GM12891 (cell line): ENCODE measurements at regions not wholly inside any gene's neighbourhood (a gene's known extent, or its start where the extent isn't known, plus 50 kb on each side); places are given as distances from the start of the nearest gene placed in this dataset.

Source experiments
- DNase-seq: peaks from one replicate; pipeline ENCODE4 v3.0.0; 2011; ENCODE audit warnings: low spot score; ENCODE audit not compliant: insufficient read length
- FAIRE-seq: peaks from 2 replicates; lab custom pipeline; 2011; peaks lifted over from hg19 to GRCh38; lab: Jason Lieb, UNC
- PAX5 ChIP-seq: IDR thresholded peaks from 2 replicates; pipeline ENCODE4 v1.6.1; 2011; ENCODE audit warnings: low read length, moderate library complexity, mild to moderate bottlenecking; ENCODE audit not compliant: insufficient read depth, severe bottlenecking
- POLR2A ChIP-seq: IDR thresholded peaks from 2 replicates; pipeline ENCODE4 v1.6.1; 2011; ENCODE audit warnings: low read depth, low read length, control low read depth
- POLR2AphosphoS5 ChIP-seq: IDR thresholded peaks from 2 replicates; pipeline ENCODE4 v1.6.1; 2011; ENCODE audit warnings: low read depth, low read length, control low read depth
- POU2F2 ChIP-seq: IDR thresholded peaks from 2 replicates; pipeline ENCODE4 v1.6.1; 2011; ENCODE audit warnings: low read depth, mild to moderate bottlenecking, control low read depth, low read length, moderate library complexity
- SPI1 ChIP-seq: IDR thresholded peaks from 2 replicates; pipeline ENCODE4 v1.6.1; 2011; ENCODE audit warnings: low read depth, low read length, control low read depth
- TAF1 ChIP-seq: IDR thresholded peaks from 2 replicates; pipeline ENCODE4 v1.6.1; 2011; ENCODE audit warnings: low read depth, low read length, control low read depth

DNA sequence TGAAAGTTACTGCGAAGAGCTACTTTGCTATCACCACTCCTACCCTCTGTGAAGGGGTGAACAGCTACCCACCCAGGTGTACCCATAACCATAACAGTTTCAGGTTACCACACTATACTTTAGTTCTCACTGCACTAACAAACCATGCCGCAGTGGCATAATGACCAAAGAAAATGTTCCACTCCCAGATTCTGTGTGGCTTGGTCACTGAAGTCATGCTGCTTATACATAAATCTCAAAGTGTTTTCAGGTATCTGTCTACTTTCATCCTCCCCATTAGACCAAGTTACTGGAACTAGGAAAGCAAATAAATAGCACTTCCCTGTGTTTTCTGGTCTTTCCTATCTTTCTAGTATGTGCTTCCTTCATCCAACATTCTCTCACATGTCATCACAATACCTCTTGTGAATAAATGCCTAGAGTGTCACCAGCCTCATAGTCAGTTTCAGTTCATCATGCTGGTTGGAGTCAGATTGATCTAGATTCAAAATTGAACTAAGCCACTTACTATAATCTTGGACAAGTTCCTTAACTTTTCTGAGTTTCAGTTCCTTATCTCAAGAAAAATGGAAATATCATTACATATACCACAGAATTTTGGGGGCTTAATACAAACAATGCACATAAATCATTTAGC is 293.6 kb downstream of the FSIP2 start:
- DNase-seq (no peak), FAIRE-seq (no peak)
- no peak for TF ChIP-seq POLR2AphosphoS5
- TF ChIP-seq PAX5: no peak
- no peak for TF ChIP-seq TAF1
- no peak for TF ChIP-seq POU2F2
- no peak for TF ChIP-seq SPI1
- TF ChIP-seq POLR2A: no peak

DNA sequence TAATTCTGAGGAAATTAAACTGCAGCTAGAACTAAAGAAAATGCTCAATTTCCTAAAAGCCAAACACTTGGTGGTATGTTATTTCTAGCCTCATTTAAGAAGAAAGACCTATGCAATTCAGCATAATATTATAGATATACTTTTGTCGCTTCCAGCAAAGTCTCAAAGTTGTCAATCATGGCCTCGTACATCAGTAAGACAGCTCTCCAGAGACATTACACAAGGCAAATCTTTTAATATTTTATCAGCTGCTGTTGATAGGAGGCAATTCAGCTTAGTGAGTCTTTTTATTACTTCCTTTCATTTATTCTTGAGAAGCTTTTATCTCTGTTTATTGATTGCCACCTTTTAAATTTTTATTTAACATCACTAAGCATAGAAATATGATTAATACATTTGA is 294.3 kb downstream of the FSIP2 start:
- DNase-seq: no peak
- TF ChIP-seq POLR2AphosphoS5 (no peak), TAF1 (no peak), PAX5 (no peak), POU2F2 (no peak), POLR2A (no peak), SPI1 (no peak)
- no peak for FAIRE-seq

DNA sequence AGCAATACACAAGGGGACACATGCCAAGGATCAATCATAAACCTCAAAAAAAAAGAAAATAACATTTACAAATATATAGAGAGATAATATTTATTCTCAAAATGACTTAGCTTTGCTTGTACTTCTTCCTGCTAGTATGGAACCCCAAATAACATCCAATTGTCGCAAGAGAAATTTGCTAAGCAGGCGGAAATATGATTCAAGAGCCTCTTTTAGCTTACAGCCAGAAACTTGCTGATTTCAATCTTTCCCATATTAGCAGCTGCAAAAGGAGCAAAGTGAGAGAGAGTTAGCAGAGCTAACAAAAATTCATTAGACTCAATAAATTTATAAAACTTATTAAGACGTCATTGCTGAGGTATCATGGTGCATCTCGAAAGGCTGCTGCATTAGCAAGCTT is 294.9 kb downstream of the FSIP2 start:
- FAIRE-seq (no peak), DNase-seq (no peak)
- TF ChIP-seq SPI1 (no peak), POU2F2 (no peak), POLR2AphosphoS5 (no peak), PAX5 (no peak), POLR2A (no peak), TAF1 (no peak)

DNA sequence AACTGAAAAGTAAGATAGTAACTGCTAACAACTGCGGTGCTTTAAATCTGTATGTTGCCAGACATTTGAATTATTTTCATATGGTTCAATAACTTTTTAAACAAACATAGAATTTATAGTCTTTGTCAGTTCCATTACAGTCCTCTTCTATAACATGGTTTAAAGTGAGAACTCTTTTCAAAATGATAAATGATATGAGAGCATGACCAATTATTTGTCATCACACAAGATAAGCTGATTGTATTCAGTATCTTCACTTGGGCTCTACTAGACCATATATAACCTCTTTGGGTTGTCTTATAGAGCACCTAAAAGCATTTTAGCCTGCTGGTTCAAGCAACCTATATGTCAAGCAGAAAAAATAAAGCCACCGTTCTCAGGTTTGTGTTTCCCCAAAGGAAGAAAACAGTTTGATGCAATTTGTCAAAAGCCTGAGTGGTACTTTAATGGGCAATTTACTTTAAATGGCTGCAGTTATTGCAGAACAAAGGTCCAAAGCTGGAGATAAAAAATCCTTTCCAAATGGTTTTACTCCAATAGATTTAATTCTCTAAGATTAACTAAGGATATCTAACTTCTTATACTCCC is 298.4 kb downstream of the FSIP2 start:
- no peak for TF ChIP-seq POLR2A
- no peak for TF ChIP-seq POU2F2
- no peak for TF ChIP-seq PAX5
- no peak for TF ChIP-seq SPI1
- no peak for TF ChIP-seq TAF1
- no peak for TF ChIP-seq POLR2AphosphoS5
- FAIRE-seq (no peak), DNase-seq (no peak)

DNA sequence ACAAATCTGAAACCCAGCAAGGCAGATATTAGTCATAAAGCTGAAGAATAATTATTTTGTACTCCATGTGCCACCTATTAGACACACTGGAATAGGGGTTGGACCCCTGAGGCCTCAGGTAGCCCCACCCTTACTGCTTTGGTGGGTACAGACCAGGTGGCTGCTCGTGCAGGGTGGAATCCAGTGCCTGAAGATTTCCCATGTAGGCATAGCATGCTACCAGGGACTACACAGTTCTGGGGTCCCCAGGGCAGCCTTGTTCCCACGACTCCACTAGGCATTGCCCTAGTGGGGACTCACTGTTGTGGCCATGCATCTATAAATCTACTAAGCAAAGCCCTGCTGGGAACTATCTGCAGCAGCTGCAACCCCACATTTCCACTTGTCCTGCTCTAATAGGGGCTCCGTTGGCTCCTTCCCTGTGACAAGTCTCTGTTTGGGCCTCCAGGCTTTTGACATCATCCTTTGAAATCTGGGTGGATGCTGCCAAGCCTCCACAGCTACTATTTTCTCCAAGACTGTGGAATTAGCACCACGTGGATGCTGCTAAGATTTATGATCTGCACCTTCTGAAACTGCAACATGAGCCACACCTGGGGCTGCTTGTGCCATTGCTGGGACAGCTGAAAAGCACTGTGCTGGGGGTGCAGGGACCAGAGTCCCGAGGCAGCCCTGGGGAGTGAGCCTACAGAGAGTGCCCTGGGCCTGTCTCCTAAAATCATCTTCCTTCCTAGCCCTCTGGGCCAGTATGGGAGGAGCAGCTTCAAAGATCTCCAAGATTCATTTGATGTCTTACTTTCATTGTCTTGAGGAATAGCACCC is 303.8 kb downstream of the FSIP2 start:
- no peak for DNase-seq
- no peak for TF ChIP-seq SPI1
- TF ChIP-seq TAF1: no peak
- no peak for TF ChIP-seq PAX5
- TF ChIP-seq POLR2AphosphoS5: no peak
- no peak for TF ChIP-seq POLR2A
- no peak for TF ChIP-seq POU2F2
- no peak for FAIRE-seq

DNA sequence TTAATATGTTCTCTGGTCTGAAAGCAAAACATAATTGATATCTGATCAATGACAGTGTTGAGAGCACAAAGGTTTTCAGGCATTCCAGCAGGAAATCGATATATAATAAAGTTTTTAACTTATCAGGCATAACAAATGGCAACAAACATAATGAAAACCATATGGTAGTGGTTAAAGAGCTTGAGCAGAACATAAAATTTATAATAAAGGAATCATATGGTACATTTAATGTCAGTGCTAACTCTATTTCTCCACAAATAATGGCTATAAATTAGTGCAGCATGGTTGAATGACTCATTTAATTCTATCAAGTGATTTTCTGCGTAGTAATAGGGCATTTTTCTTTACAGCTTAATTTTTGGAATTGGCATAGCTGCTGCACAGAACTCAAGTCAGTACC is 306.2 kb downstream of the FSIP2 start:
- FAIRE-seq (no peak), DNase-seq (no peak)
- TF ChIP-seq TAF1 (no peak), POU2F2 (no peak), SPI1 (no peak), POLR2A (no peak), PAX5 (no peak), POLR2AphosphoS5 (no peak)

DNA sequence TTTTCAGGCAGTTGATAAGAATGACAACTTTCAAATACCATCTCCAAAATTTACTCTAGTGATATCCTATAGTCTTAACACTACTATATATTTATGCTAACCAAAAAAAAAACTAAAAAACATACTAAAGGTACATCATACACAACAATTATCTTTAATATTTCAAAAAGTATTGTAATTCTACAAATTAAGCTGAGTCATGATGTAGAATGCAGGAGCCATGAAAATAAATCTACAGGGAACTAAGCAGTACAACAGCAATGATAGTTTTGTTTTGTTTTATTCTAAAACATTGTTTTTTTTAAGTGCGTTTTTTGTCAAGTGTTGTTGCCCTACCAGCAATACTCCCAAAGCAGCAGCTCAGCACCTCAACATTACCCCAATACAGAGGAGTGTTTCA is 314.3 kb downstream of the FSIP2 start:
- DNase-seq: no peak
- FAIRE-seq: no peak
- no peak for TF ChIP-seq TAF1
- TF ChIP-seq POLR2AphosphoS5: no peak
- TF ChIP-seq PAX5: no peak
- TF ChIP-seq SPI1: no peak

DNA sequence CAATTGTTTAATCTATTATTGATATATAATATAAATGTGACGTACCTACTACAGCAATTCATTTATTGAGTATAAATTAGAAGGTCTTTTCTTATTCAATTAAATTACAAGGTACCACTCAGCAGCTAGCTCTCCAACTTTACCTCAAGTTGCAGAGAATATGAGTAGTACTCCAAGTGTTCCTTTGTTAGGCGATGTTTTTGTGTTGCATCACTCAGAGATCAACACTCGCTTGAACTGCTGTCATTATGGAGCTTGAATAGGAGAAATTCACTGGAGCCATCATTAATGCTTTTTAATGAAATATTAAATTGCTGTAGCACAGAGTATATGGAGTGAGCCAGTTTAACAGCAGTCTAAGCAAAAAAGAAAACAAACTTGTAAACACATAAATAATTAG is 320.0 kb downstream of the FSIP2 start:
- TF ChIP-seq POLR2A (no peak), TAF1 (no peak), POLR2AphosphoS5 (no peak), PAX5 (no peak), POU2F2 (no peak), SPI1 (no peak)
- FAIRE-seq (no peak), DNase-seq (no peak)

DNA sequence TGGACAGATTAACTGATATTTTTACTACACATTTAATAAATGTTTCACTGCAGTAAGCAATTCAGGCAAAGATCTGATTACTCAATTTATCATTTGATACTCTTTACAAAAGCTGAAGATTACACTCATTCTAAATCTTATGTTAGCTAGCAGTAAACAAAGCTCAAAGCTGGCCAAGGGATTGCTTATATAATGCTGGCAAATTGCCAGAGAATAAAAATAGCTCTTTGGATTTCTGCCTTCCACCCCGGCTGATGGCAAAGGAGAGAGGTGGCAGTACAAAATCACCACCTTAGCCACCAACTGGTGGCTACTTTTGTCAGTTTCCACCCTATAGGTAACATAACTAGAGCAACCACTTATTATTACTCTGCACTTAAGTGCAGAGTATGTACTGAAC is 320.5 kb downstream of the FSIP2 start:
- DNase-seq (no peak), FAIRE-seq (no peak)

More for the DNA sequence above, 320.5 kb downstream of the FSIP2 start:
- TF ChIP-seq POLR2AphosphoS5 (no peak), TAF1 (no peak), POLR2A (no peak), POU2F2 (no peak), PAX5 (no peak), SPI1 (no peak)
